T-cell (primary cell): ENCODE measurements at regions not wholly inside any gene's neighbourhood (a gene's known extent, or its start where the extent isn't known, plus 50 kb on each side); places are given as distances from the start of the nearest gene placed in this dataset.

ENCODE experiments used
- ATAC-seq, 4 experiments: fragments of 200-7000 bp in 3 of 4; fragments of 150-1000 bp in 1 of 4; cut with Tn5 transposase; replicated peaks in 1 of 4; 1 replicate in 3 of 4; 2 replicates in 1 of 4; pipeline ENCODE4 v1.10.0; 2021; ENCODE audit warnings: moderate library complexity in 3 of 4, mild to moderate bottlenecking in 2 of 4, moderate number of reproducible peaks in 1 of 4
- CTCF ChIA-PET, 2 donors: fragments of 300-600 bp; sonication (Branson Sonifier 250); formaldehyde crosslinking; loops; one replicate each; lab custom pipeline; 2022; ENCODE audit warnings: antibody characterized with exemption in 2 of 2; lab: Charles Lee
- POLR2A ChIA-PET, 2 donors: fragments of 300-600 bp; sonication (Branson Sonifier 250); formaldehyde crosslinking; loops; one replicate each; lab custom pipeline; 2022; ENCODE audit warnings: antibody characterized with exemption in 2 of 2; lab: Charles Lee
- DNase-seq, 35 experiments: peaks; one replicate each; pipeline versions ENCODE4 v3.0.0 to v3.0.0-alpha.2; 2013 to 2023
- H3K27ac ChIP-seq: one replicate; pipeline ENCODE4 v1.5.1; 2013; ENCODE audit warnings: low read length
- H3K27me3 ChIP-seq, 2 experiments: replicated peaks in 1 of 2; 1 replicate in 1 of 2; 2 replicates in 1 of 2; pipeline versions ENCODE4 v1.6.1 to v1.7.0; 2013; ENCODE audit warnings: low read length in 1 of 2, mixed read lengths in 1 of 2; ENCODE audit not compliant: control insufficient read depth in 2 of 2, insufficient read depth in 2 of 2; ENCODE audit errors: extremely low read depth in 1 of 2
- H3K36me3 ChIP-seq, 2 donors: 1 replicate in 1 of 2; 2 replicates in 1 of 2; pipeline versions ENCODE4 v1.6.1 to v1.7.0; 2013; ENCODE audit warnings: low read length in 1 of 2; ENCODE audit not compliant: control insufficient read depth in 2 of 2, insufficient read depth in 1 of 2; ENCODE audit errors: extremely low read depth in 1 of 2
- H3K4me1 ChIP-seq, 2 experiments: 1 replicate in 1 of 2; 2 replicates in 1 of 2; pipeline versions ENCODE4 v1.6.1 to v1.7.0; 2013; ENCODE audit warnings: low read length in 2 of 2, mixed read lengths in 1 of 2; ENCODE audit not compliant: insufficient read depth in 2 of 2, control insufficient read depth in 1 of 2; ENCODE audit errors: extremely low read depth in 1 of 2
- H3K4me3 ChIP-seq, 2 donors: 1 replicate in 1 of 2; 2 replicates in 1 of 2; pipeline versions ENCODE4 v1.5.1 to v1.7.0; 2013; ENCODE audit warnings: mild to moderate bottlenecking in 2 of 2, low read length in 1 of 2, moderate library complexity in 1 of 2; ENCODE audit not compliant: control insufficient read depth in 1 of 2; ENCODE audit errors: extremely low read depth in 1 of 2
- H3K9me3 ChIP-seq: 2 replicates; pipeline ENCODE4 v1.7.0; 2013
- H3K27ac Mint-ChIP-seq, 2 donors: one replicate each; pipeline ENCODE4 v1.8.0; 2020 to 2021; ENCODE audit warnings: mild to moderate bottlenecking in 2 of 2, mixed read lengths in 2 of 2
- H3K27me3 Mint-ChIP-seq, 2 donors: one replicate each; pipeline ENCODE4 v1.8.0; 2021 to 2022; ENCODE audit warnings: mixed read lengths in 2 of 2
- H3K36me3 Mint-ChIP-seq: one replicate; pipeline ENCODE4 v1.8.0; 2021; ENCODE audit warnings: mixed read lengths
- H3K4me1 Mint-ChIP-seq, 3 donors: one replicate each; pipeline ENCODE4 v1.8.0; 2020 to 2022; ENCODE audit warnings: mixed read lengths in 3 of 3, mild to moderate bottlenecking in 1 of 3
- H3K4me3 Mint-ChIP-seq, 3 donors: one replicate each; pipeline ENCODE4 v1.8.0; 2020 to 2022; ENCODE audit warnings: mild to moderate bottlenecking in 3 of 3, mixed read lengths in 3 of 3, moderate library complexity in 3 of 3
- H3K9me3 Mint-ChIP-seq, 3 donors: one replicate each; pipeline ENCODE4 v1.8.0; 2020 to 2022; ENCODE audit warnings: mixed read lengths in 3 of 3
- WGBS: methylation state at CpG from one replicate; pipeline ENCODE4 v1.1.5; 2013; ENCODE audit warnings: missing lambda C conversion rate; ENCODE audit not compliant: insufficient coverage; 5-methylcytosine and 5-hydroxymethylcytosine counted together

- Mint-ChIP-seq H3K4me3 (no peak overlapping the region), H3K4me1 (peaks cover 0 to 4% (median 2%) of the 10 kb centered on the region in 3 donors), H3K27ac (no peak overlapping the region), H3K27me3 (no peaks in the 10 kb centered on the region), H3K9me3 (no peaks in the 10 kb centered on the region), H3K36me3 (no peaks in the 10 kb centered on the region)
- Histone ChIP-seq H3K9me3 (no peaks in the 10 kb centered on the region), H3K4me3 (no peak overlapping the region), H3K4me1 (no peaks in the 10 kb centered on the region), H3K36me3 (no peaks in the 10 kb centered on the region), H3K27me3 (no peaks in the 10 kb centered on the region), H3K27ac (no peak overlapping the region)
- 20% methylated on average over 1 of the region's 3 CpGs for WGBS
- CTCF ChIA-PET: interaction anchor here (0.6 to 1.6 kb wide), 24 partner anchors 9 to 940 kb away, joined by 3 to 9 read pairs (median 4); no protein-coding TSS in a partner anchor
- POLR2A ChIA-PET: interaction anchor here in 1 of 2 donors (0.8 kb wide), 1 partner anchor 557 kb away, joined by 5 read pairs; no protein-coding TSS in a partner anchor
- ATAC-seq: no peak
- peak in 3 of 35 experiments; percentile 5 to 48 (median 6) for DNase-seq
These were observed 189.9 kb upstream of the TANK start for GRCh38 chr2:160970052-160970965.

- peaks cover 2% of the 10 kb centered on the region for H3K36me3 Mint-ChIP-seq
- no peak overlapping the region for H3K27ac ChIP-seq
- no peak for DNase-seq
- no peak overlapping the region for H3K27ac Mint-ChIP-seq
- ATAC-seq: no peak
- ChIA-PET CTCF (no interaction called here), POLR2A (interaction anchor here in 1 of 2 donors (0.5 kb wide), 1 partner anchor 1826 kb away, joined by 3 read pairs; no protein-coding TSS in a partner anchor)
- no peak overlapping the region for H3K4me3 ChIP-seq
- H3K36me3 ChIP-seq: no peaks in the 10 kb centered on the region
- H3K9me3 Mint-ChIP-seq: peaks cover 0 to 5% (median 4%) of the 10 kb centered on the region in 3 donors
- H3K4me1 ChIP-seq: no peaks in the 10 kb centered on the region
- peaks cover 0 to 4% (median 2%) of the 10 kb centered on the region in 3 donors for H3K4me1 Mint-ChIP-seq
- H3K27me3 ChIP-seq: no peaks in the 10 kb centered on the region
- H3K4me3 Mint-ChIP-seq: no peak overlapping the region
- H3K27me3 Mint-ChIP-seq: no peaks in the 10 kb centered on the region
- no peaks in the 10 kb centered on the region for H3K9me3 ChIP-seq
These were observed 186.2 kb upstream of the TANK start for GRCh38 chr2:160973991-160974390.

- ATAC-seq (no peak), DNase-seq (no peak)
- Mint-ChIP-seq H3K27ac (no peak overlapping the region), H3K4me3 (no peak overlapping the region), H3K27me3 (no peaks in the 10 kb centered on the region), H3K4me1 (peaks cover 0 to 4% (median 2%) of the 10 kb centered on the region in 3 donors), H3K36me3 (peaks cover 7% of the 10 kb centered on the region), H3K9me3 (peaks cover 4 to 9% (median 8%) of the 10 kb centered on the region in 3 donors)
- no peak overlapping the region for H3K27ac ChIP-seq
- no peaks in the 10 kb centered on the region for H3K36me3 ChIP-seq
- H3K4me3 ChIP-seq: no peak overlapping the region
- no peaks in the 10 kb centered on the region for H3K4me1 ChIP-seq
- ChIA-PET CTCF (no interaction called here), POLR2A (no interaction called here)
- no peaks in the 10 kb centered on the region for H3K9me3 ChIP-seq
- 83% methylated on average over 1 of the region's 4 CpGs for WGBS
- no peaks in the 10 kb centered on the region for H3K27me3 ChIP-seq
These were observed 185.4 kb upstream of the TANK start for GRCh38 chr2:160974803-160975202.

- Histone ChIP-seq H3K27me3 (no peaks in the 10 kb centered on the region), H3K4me3 (no peak overlapping the region), H3K27ac (no peak overlapping the region), H3K36me3 (no peaks in the 10 kb centered on the region), H3K4me1 (no peaks in the 10 kb centered on the region), H3K9me3 (no peaks in the 10 kb centered on the region)
- 80% methylated on average over 1 of the region's 2 CpGs for WGBS
- no peak for ATAC-seq
- H3K4me1 Mint-ChIP-seq: no peaks in the 10 kb centered on the region
- H3K4me3 Mint-ChIP-seq: no peak overlapping the region
- POLR2A ChIA-PET: no interaction called here
- CTCF ChIA-PET: interaction anchor here in 1 of 2 donors (1.1 kb wide), 1 partner anchor 17 kb away, joined by 3 read pairs; no protein-coding TSS in a partner anchor
- peaks cover 7% of the 10 kb centered on the region for H3K36me3 Mint-ChIP-seq
- DNase-seq: no peak
- H3K9me3 Mint-ChIP-seq: peaks cover 4 to 9% (median 8%) of the 10 kb centered on the region in 3 donors
- peaks cover 0 to 7% of the 10 kb centered on the region in 2 donors for H3K27me3 Mint-ChIP-seq
- no peak overlapping the region for H3K27ac Mint-ChIP-seq
These were observed 183.4 kb upstream of the TANK start for GRCh38 chr2:160976797-160977196.

- Histone ChIP-seq H3K27me3 (no peaks in the 10 kb centered on the region), H3K27ac (no peak overlapping the region), H3K36me3 (no peaks in the 10 kb centered on the region), H3K4me1 (no peaks in the 10 kb centered on the region), H3K9me3 (no peaks in the 10 kb centered on the region), H3K4me3 (no peak overlapping the region)
- CTCF ChIA-PET: interaction anchor here in 1 of 2 donors (1.1 kb wide), 1 partner anchor 16 kb away, joined by 3 read pairs; no protein-coding TSS in a partner anchor
- Mint-ChIP-seq H3K27me3 (peaks cover 0 to 7% of the 10 kb centered on the region in 2 donors), H3K4me3 (no peak overlapping the region), H3K36me3 (peaks cover 7% of the 10 kb centered on the region), H3K9me3 (peaks cover 4 to 9% (median 8%) of the 10 kb centered on the region in 3 donors), H3K4me1 (no peaks in the 10 kb centered on the region), H3K27ac (no peak overlapping the region)
- WGBS: no CpG with 5 or more reads among the region's 2 CpGs
- ATAC-seq (no peak), DNase-seq (no peak)
- POLR2A ChIA-PET: interaction anchor here in 1 of 2 donors (0.6 kb wide), 1 partner anchor 781 kb away, joined by 3 read pairs; no protein-coding TSS in a partner anchor
These were observed 182.9 kb upstream of the TANK start for GRCh38 chr2:160977376-160977775.

GRCh38 chr2:160977854-160978253 lies 182.4 kb upstream of the TANK start:
- no peaks in the 10 kb centered on the region for H3K9me3 ChIP-seq
- CTCF ChIA-PET: interaction anchor here in 1 of 2 donors (1.1 kb wide), 1 partner anchor 16 kb away, joined by 3 read pairs; no protein-coding TSS in a partner anchor
- no peaks in the 10 kb centered on the region for H3K4me1 Mint-ChIP-seq
- POLR2A ChIA-PET: interaction anchor here in 1 of 2 donors (0.6 kb wide), 1 partner anchor 782 kb away, joined by 3 read pairs; no protein-coding TSS in a partner anchor
- H3K4me3 ChIP-seq: no peak overlapping the region
- no peaks in the 10 kb centered on the region for H3K4me1 ChIP-seq
- peaks cover 4 to 9% (median 8%) of the 10 kb centered on the region in 3 donors for H3K9me3 Mint-ChIP-seq
- no peak overlapping the region for H3K27ac Mint-ChIP-seq
- no peak for ATAC-seq
- H3K36me3 Mint-ChIP-seq: peaks cover 7% of the 10 kb centered on the region
- no peak overlapping the region for H3K27ac ChIP-seq
- no CpG with 5 or more reads among the region's 2 CpGs for WGBS
- no peaks in the 10 kb centered on the region for H3K27me3 ChIP-seq
- H3K4me3 Mint-ChIP-seq: no peak overlapping the region
- DNase-seq: no peak
- H3K36me3 ChIP-seq: no peaks in the 10 kb centered on the region
- peaks cover 0 to 7% of the 10 kb centered on the region in 2 donors for H3K27me3 Mint-ChIP-seq
